Esophagus squamous epithelium (tissue), 4 donors: ENCODE measurements at regions not wholly inside any gene's neighbourhood (a gene's known extent, or its start where the extent isn't known, plus 50 kb on each side); places are given as distances from the start of the nearest gene placed in this dataset.

ENCODE experiments used
- POLR2A ChIP-seq, 4 donors: fragments of 450-650 bp; IDR thresholded peaks; one replicate each; pipeline ENCODE4 v1.6.1; 2017; ENCODE audit warnings: antibody characterized with exemption in 4 of 4, mild to moderate bottlenecking in 4 of 4, moderate library complexity in 3 of 4
- TF ChIP-seq, protein P1 (sequence below), 6 experiments: fragments of 450-650 bp in 4 of 6; fragments of 200-600 bp in 2 of 6; sonication (generic) in 2 of 6; IDR thresholded peaks; one replicate each; pipeline ENCODE4 v1.5.1; 2016 to 2019; ENCODE audit warnings: antibody characterized with exemption in 6 of 6, mild to moderate bottlenecking in 4 of 6, moderate library complexity in 4 of 6

- TF ChIP-seq, protein P1, sequence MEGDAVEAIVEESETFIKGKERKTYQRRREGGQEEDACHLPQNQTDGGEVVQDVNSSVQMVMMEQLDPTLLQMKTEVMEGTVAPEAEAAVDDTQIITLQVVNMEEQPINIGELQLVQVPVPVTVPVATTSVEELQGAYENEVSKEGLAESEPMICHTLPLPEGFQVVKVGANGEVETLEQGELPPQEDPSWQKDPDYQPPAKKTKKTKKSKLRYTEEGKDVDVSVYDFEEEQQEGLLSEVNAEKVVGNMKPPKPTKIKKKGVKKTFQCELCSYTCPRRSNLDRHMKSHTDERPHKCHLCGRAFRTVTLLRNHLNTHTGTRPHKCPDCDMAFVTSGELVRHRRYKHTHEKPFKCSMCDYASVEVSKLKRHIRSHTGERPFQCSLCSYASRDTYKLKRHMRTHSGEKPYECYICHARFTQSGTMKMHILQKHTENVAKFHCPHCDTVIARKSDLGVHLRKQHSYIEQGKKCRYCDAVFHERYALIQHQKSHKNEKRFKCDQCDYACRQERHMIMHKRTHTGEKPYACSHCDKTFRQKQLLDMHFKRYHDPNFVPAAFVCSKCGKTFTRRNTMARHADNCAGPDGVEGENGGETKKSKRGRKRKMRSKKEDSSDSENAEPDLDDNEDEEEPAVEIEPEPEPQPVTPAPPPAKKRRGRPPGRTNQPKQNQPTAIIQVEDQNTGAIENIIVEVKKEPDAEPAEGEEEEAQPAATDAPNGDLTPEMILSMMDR (IDR thresholded peaks at IDR 0.05): no peak
- no peak for TF ChIP-seq POLR2A (IDR thresholded peaks at IDR 0.05)
These were observed 486.3 kb upstream of the ZNF462 start for GRCh38 chr9:106376689-106377088.
